ENCODE measurements at regions not wholly inside any gene's neighbourhood (a gene's known extent, or its start where the extent isn't known, plus 50 kb on each side); places are given as distances from the start of the nearest gene placed in this dataset.

DNA sequence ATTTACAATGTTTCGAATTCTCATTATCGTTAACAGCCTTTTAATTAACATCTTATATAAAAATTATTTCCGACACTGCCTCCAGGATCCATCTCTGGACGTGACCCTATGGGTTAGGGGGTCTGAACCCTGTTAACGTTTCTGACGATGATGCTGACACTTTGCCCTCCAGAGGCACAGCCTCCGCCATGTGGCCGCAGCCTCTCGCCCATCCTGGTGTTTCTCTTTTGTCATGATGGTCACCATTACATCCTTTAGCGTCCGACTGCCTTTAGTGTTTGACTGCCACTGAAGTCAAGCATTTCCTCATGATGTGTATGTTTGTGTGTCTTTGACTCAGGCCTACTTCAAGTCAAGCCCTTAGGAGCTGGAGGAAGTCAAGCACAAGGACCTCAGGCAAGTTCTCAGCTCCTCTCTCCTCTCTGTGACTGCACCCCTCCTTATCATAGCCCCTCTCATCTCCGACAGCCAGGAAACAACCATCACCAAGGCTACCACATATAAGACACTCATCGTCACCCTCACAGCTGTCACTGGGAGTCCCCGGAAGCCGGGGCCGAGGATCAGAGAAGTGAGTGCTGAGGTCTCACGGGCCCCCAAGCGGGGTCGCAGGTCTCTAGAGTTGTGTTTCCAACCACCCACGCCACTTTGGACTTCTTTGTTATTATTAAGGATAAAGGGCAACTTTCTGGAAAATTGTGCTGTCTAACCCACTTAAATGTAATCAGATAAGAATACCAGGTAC lies 96.1 kb upstream of the PPP2R2D start:
- H3K27ac ChIP-seq (ENCODE audit: insufficient read depth, low read depth, low read length): no peak overlapping the region
- CTCF ChIA-PET: no interaction called here
- TF ChIP-seq MYC (IDR thresholded peaks at IDR 0.05; ENCODE audit: low read depth, low read length) (no peak), EZH2 (IDR thresholded peaks at IDR 0.05; ENCODE audit: borderline replicate concordance, low read depth, low read length, severe bottlenecking) (no peak), MAX (IDR thresholded peaks at IDR 0.05; ENCODE audit: insufficient read depth, insufficient read length) (no peak), POLR2A (IDR thresholded peaks at IDR 0.05; ENCODE audit: low read depth, low read length) (no peak), JUN (IDR thresholded peaks at IDR 0.05; ENCODE audit: borderline replicate concordance, insufficient read depth, insufficient read length, low read depth) (no peak), GATA2 (IDR thresholded peaks at IDR 0.05; ENCODE audit: insufficient read depth, insufficient read length, low read depth, low read length) (no peak), FOS (IDR thresholded peaks at IDR 0.05; ENCODE audit: borderline replicate concordance, insufficient read depth, low read length) (no peak), POLR2AphosphoS5 (IDR thresholded peaks at IDR 0.05; ENCODE audit: insufficient read depth, low read depth, low read length) (no peak)
- no TSS peak for BruUV-seq (replicated peaks)
- dilution Hi-C loops (cut with MboI; ENCODE audit: extremely low pct_ligation_motif_present, low sequenced_read_pairs) (no loop called here), intact Hi-C loops (cut with micrococcal nuclease) (no loop called here)
- no peaks in the 10 kb centered on the region for H3K27me3 ChIP-seq (ENCODE audit: control insufficient read depth in 2 of 2, insufficient read depth in 2 of 2, low read length in 2 of 2)
- H3K9me1 ChIP-seq (replicated peaks; ENCODE audit: control insufficient read depth, extremely low read depth, insufficient read depth, low read length): no peaks in the 10 kb centered on the region
- DNase-seq (ENCODE audit: low read depth, low spot score): no peak
- H3K4me1 ChIP-seq (ENCODE audit: control insufficient read depth, extremely low read depth, insufficient read depth, low read length): no peaks in the 10 kb centered on the region
- H2AFZ ChIP-seq (ENCODE audit: low read depth, low read length): no peak overlapping the region
- H3K79me2 ChIP-seq (ENCODE audit: control insufficient read depth, insufficient read depth, low read length): no peaks in the 10 kb centered on the region
- no peak overlapping the region for H3K9ac ChIP-seq (replicated peaks; ENCODE audit: extremely low read depth, insufficient read depth, low read length)
- H3K4me2 ChIP-seq (ENCODE audit: insufficient read depth, low read length): no peak overlapping the region
- no peaks in the 10 kb centered on the region for H3K36me3 ChIP-seq (ENCODE audit: control insufficient read depth in 2 of 2, extremely low read depth in 1 of 2, insufficient read depth in 2 of 2, low read length in 2 of 2)
- no peak for FAIRE-seq
- H4K20me1 ChIP-seq (replicated peaks; ENCODE audit: control insufficient read depth, extremely low read depth, insufficient read depth, low read length): no peaks in the 10 kb centered on the region
- POLR2A ChIA-PET: no interaction called here
- no peaks in the 10 kb centered on the region for H3K9me3 ChIP-seq (replicated peaks; ENCODE audit: control insufficient read depth, insufficient read depth, low read length)
- no peak overlapping the region for H3K4me3 ChIP-seq (replicated peaks in 1 of 3; ENCODE audit: insufficient read depth in 1 of 3, low read depth in 1 of 3, low read length in 3 of 3)

- intact Hi-C loops (cut with micrococcal nuclease) (no loop called here), dilution Hi-C loops (cut with MboI; ENCODE audit: extremely low pct_ligation_motif_present, low sequenced_read_pairs) (no loop called here)
- H3K4me1 ChIP-seq (ENCODE audit: control insufficient read depth, extremely low read depth, insufficient read depth, low read length): no peaks in the 10 kb centered on the region
- no peaks in the 10 kb centered on the region for H3K27me3 ChIP-seq (ENCODE audit: control insufficient read depth in 2 of 2, insufficient read depth in 2 of 2, low read length in 2 of 2)
- H3K9ac ChIP-seq (replicated peaks; ENCODE audit: extremely low read depth, insufficient read depth, low read length): no peak overlapping the region
- no TSS peak for BruUV-seq (replicated peaks)
- H3K4me2 ChIP-seq (ENCODE audit: insufficient read depth, low read length): no peak overlapping the region
- H2AFZ ChIP-seq (ENCODE audit: low read depth, low read length): no peak overlapping the region
- no peaks in the 10 kb centered on the region for H3K36me3 ChIP-seq (ENCODE audit: control insufficient read depth in 2 of 2, extremely low read depth in 1 of 2, insufficient read depth in 2 of 2, low read length in 2 of 2)
- no peaks in the 10 kb centered on the region for H3K9me3 ChIP-seq (replicated peaks; ENCODE audit: control insufficient read depth, insufficient read depth, low read length)
- TF ChIP-seq, protein P1, sequence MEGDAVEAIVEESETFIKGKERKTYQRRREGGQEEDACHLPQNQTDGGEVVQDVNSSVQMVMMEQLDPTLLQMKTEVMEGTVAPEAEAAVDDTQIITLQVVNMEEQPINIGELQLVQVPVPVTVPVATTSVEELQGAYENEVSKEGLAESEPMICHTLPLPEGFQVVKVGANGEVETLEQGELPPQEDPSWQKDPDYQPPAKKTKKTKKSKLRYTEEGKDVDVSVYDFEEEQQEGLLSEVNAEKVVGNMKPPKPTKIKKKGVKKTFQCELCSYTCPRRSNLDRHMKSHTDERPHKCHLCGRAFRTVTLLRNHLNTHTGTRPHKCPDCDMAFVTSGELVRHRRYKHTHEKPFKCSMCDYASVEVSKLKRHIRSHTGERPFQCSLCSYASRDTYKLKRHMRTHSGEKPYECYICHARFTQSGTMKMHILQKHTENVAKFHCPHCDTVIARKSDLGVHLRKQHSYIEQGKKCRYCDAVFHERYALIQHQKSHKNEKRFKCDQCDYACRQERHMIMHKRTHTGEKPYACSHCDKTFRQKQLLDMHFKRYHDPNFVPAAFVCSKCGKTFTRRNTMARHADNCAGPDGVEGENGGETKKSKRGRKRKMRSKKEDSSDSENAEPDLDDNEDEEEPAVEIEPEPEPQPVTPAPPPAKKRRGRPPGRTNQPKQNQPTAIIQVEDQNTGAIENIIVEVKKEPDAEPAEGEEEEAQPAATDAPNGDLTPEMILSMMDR (IDR thresholded peaks at IDR 0.05; ENCODE audit: extremely low read depth in 1 of 2, insufficient read depth in 1 of 2, low read depth in 1 of 2, low read length in 2 of 2): no peak
- no peaks in the 10 kb centered on the region for H3K79me2 ChIP-seq (ENCODE audit: control insufficient read depth, insufficient read depth, low read length)
- POLR2A ChIA-PET: no interaction called here
- H3K27ac ChIP-seq (ENCODE audit: insufficient read depth, low read depth, low read length): no peak overlapping the region
- no peaks in the 10 kb centered on the region for H4K20me1 ChIP-seq (replicated peaks; ENCODE audit: control insufficient read depth, extremely low read depth, insufficient read depth, low read length)
- no peak for DNase-seq (ENCODE audit: low read depth, low spot score)
- no peak overlapping the region for H3K4me3 ChIP-seq (replicated peaks in 1 of 3; ENCODE audit: insufficient read depth in 1 of 3, low read depth in 1 of 3, low read length in 3 of 3)
- CTCF ChIA-PET: no interaction called here
- FAIRE-seq: no peak
- no peaks in the 10 kb centered on the region for H3K9me1 ChIP-seq (replicated peaks; ENCODE audit: control insufficient read depth, extremely low read depth, insufficient read depth, low read length)
Measured at GRCh38 chr10:131805696-131806095, 95.1 kb upstream of the PPP2R2D start.
